CD4-positive, alpha-beta T cell treated with Interleukin-12 subunit alpha and Interleukin-12 subunit beta, for 1 hour (primary cell): ENCODE measurements at regions not wholly inside any gene's neighbourhood (a gene's known extent, or its start where the extent isn't known, plus 50 kb on each side); places are given as distances from the start of the nearest gene placed in this dataset.
A peak's percentile ranks its signal among the peaks of the same experiment; 100 is the strongest.
"Not testable (repeated sequence)": the region's sequence is repeated elsewhere in the genome, so short reads cannot be mapped to it uniquely, and the experiment has no call there.

Experiments used
- DNase-seq: peaks from one replicate; pipeline ENCODE4 v3.0.0-alpha.2; 2020

DNA sequence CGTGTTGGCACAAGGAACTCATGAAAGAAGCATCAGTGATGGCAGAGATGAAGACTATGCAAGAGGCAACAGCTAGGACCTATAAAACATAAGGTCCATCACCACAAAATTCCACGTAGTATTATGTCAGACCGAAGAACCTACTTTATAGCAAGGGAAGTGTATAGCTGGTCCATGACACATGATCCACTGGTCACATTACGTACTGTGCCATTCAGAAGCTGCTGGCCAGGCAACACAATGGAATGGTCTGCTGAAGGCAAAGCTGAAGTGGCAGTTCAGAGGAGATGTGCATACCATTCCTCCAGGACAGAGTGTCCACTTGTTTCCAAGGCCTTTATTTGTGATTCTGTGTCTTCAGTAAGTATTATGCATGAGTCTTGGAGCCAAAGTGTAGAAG, 215.5 kb upstream of the UGT8 start:
- no peak for DNase-seq

DNA sequence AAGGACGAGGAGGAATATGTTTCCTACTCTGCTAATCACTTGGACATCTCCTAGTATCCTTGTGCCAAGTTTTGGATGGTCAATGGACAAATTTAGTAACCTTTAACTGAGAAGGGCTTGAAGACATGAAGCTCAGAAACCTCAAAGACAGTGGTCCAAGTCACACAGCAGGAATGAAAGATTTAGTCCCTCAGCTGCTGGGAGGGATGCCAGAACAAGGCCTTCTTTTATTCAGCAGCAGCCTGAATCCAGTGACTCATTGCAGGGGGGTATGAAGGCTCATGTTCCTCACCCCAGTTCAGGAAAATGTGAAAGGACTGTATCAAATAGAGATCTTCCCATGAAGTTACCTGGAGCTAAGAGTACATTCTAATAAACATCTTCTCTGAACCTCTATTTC, 214.9 kb upstream of the UGT8 start:
- DNase-seq, result no peak

DNA sequence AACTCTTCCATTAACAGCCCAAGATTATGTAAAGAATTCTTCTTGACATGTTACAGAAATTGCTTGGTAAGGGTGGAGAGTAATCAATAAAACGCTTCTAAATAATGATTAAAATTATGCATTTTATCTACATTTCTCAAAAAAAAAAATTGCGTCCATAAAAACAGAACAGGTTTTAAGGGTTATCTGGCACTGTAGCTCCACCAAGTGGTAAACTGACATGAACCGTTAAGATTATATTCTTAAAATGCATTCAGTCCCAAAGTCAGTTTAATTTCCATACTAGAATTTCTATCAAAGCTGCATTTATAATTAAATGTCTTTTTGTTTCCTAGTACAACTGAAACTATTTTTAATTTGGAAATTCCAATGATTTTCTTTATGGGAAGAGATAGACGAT, 214.0 kb upstream of the UGT8 start:
- no peak for DNase-seq

DNA sequence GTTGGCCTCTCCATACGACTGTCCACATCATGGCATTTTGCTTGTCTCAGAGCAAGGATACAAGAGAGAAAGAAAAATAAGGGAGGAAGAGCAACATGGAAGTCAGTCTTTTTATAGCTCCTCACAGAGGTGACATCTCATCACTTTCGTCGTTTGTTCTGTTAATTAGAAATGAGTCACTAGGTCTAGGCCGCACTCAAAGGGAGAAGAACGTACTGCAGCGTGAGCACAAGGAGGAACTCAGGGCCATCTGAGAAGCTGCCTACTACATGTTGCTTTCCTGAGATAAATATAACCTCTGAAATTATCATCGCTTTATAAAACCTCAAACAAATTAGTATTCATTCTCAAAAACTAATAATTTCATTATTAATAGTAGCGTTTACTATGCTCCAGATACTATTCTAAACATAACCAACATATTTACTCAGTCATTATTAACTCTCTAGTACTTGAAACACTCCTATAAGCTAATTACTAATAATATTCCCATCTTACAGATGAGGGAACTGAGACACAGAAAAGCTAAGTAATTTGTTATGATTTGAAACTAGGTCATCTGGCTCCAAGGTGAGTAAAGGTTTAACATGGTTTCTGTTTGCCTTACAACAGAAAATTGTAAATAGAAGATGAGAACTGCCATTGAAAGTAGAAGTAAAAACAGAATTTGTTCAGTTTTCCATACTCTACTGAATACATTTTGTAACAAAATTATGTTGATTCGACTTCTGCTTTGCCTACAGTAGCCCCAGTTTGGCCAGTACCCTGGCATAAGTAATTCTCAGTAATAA, 213.2 kb upstream of the UGT8 start:
- no peak for DNase-seq

DNA sequence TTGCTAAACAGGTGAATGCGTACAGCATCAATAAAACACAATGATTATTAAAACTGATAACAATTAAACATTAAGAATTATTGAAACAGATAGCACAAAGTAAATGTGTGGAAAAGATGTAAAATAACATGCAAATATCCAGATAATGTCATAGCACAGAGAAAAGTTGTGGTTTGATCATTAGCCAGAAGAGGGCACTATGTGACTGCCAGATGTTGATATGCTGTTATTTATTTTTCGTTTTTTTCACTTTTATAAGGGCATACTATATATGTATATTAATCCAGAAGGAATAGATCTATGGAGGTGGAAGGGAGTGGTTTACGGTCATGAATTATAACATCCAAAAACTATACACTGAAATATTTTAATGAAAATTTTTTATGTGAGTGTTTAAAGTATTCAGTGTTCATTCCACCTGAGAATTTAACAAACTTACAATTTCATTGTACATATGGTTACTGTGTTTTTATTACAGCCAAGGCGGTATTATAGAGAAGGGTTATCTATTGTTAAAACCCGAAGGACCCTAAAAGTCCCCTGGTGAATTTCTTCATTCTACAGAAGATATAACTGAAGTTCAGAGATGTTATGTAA, 211.9 kb upstream of the UGT8 start:
- DNase-seq, result peak; percentile 25

DNA sequence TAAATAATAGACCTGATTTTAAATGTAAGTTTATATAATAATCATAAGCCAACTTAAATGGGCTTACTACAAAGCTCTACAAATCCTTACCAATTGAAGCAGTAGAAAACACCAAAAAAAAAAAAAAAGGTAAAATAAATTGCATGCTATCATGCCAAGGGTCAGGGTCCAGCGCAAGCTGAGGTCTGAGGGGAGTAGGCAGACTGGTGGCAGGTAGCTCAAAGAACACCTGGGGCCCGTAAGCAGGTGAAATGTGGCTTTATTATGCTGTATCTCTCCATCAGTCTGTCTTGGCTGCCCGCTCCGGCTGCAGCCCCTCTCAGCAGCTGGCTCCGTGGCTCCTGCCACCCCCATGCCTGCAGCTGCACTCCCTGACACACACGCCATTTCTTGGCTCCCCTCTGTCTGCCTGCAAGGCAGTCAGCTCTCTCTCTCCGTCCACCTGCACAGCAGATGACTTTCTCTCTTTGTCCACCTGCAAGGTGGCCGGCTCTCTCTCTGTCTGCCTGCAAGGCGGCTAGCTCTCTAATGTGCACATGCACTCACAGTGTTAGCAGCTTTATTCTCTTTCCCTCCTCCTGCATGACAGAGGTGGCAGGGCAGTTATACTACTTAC, 209.4 kb upstream of the UGT8 start:
- no peak for DNase-seq

DNA sequence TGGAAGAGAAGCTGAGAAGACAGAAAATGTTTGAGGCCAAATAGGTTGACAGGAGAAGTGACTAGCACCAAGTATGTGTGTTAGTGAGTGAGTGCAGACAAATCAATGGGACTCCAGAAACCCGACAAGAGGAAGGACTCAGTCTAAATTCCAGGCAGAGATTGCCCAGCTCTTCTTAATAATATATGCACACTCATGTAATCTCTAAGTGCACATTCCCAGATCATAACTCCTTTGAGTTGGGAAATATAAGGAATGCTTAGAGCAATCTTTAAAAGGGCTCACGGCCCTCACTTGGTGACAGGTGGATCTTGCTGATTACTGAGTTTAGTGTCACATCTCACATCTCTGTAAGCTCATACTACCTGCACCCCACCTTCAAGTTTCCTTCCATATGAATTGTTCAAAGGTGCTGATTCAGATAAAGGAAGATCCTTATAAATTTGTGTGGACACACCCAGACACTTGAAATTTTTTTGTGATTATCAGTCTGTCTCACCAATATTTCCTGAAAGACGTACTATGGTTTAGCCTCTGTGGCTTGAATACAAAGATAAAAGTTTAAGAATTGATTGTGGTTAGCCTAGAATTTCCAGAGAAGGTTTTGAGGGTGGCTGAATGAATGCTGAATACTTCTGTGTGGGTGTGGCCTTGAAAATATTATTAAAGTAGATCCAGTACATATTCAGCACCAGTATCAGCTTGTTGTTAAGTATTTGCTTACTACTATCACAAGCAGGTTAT, 205.1 kb upstream of the UGT8 start:
- no peak for DNase-seq

DNA sequence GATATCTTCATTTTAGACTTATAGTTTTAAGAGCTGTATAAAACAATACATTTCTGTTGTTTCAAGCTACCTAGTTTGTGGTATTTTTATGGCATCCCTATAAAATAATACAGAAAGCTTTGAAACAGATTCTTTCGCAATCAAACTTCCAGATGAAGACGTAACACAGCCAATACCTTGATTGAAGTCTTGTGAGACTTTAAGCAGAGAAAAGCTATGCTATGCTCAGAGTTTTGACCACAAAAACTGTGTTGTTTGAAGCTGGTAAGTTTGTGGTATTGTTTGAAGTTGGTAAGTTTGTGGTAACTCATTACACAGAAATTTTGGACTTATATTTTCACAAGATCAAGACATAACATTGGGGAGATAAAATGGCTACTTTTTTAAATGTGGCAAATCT, 201.8 kb upstream of the UGT8 start:
- DNase-seq, result peak; percentile 1

DNA sequence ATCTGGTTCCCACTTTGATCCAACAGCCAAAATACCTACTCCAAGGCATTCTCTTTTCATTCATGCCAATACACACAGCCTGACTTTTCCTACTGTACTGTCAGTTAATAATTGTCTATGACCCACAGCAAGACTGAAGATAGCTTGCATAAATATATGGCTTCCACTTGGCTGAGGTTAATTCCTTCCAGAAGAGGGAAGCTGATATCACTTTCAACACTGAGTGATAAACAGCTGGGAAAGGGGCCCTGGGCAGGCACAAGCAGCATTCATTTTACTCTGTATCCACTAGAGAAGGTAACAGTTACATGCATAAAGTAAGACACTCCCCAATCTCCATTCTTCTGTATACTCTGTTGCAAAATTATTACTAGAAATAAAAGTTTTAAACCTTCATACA, 200.2 kb upstream of the UGT8 start:
- no peak for DNase-seq

DNA sequence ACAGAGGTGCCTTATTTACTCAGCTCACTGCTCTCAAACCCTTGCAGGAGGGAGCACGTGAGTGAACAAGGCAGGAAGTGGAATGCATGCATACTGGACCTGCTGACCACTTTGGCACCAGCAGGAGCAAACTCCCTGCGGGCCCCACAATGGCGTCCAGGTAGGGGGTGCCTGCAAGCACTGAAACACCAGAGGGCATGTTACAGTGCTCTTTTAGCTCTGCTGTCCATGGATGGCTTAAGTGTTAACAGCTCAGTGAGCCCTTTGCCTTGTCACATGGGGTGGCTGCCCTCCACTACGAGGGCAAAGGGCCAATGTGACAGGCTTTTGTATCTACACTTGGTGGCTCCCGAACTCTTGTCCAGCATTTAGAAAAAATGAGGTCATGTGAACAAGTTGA, 199.5 kb upstream of the UGT8 start:
- no peak for DNase-seq

DNA sequence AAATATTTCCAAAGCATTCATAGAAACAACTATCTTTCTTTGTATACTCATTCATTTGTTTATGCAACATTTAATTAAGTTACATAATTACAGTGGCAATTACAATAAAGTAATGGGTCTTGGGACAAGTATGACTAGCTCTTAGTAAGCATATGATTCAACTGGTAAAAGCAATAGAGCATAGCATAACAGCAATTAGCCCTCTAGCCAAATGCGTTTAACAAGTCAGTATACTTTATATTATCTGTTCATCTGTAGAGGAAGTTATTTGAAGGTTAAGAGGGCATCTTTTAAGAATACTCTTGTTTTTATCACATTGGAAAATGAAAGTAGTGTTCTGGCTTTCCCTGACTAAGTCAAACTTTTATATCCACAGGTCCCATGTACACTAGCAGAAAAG, 198.1 kb upstream of the UGT8 start:
- DNase-seq, result no peak

DNA sequence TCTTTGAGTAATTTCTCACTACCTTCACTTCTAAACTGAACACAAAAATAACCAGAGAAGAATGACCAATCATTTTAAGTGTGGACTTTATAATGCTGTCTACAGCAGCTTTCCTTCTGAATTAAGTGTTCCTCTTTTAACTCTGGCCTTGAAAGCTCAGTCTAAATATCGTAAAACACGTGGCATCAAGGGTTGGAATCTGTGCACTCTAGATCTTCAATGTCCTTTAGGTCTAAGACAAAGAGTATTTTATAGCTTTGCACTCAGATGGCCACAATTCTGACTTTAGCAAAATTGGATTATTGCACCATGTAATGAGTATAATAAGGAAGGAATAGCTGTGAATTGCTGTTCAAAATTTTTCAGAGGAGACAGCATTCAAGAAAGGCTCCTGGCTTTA, 197.1 kb upstream of the UGT8 start:
- no peak for DNase-seq

DNA sequence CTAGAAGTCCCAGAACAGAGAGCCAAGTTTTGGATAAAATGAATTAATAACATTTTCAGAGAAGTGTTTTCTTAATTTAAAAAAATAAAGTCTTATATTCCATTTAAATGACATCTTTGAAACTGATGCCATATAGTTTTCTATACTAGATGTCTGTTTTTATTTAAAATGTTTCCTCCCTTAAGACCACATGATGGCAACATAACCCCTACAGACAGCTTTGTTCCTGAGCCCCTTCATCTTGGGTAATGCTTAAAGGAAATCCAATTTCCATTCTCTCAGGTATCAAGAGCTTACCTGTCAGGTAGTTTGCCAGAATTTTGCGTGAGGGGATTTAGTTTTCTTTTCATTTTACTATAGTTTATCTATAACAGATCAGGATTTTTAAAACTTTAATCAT, 181.4 kb upstream of the UGT8 start:
- no peak for DNase-seq

DNA sequence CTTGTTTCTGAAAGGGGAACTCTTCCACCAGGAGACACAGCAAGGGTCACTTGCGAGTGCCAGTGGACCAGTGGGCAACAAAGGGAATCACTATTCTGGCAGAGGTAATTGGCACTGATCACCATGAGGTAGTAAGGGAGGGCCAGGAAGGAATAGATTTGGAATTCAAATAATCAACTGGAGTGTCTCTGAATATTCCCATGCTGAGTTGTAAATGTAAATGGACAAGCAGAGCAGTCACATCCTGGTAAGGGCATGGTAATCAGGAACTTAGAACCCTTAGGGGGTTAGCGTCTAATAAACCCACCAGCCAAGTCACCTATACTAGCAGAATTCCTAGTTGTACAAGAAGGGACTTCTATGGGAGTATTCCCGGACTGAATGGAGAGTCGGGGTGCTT, 178.5 kb upstream of the UGT8 start:
- no peak for DNase-seq

DNA sequence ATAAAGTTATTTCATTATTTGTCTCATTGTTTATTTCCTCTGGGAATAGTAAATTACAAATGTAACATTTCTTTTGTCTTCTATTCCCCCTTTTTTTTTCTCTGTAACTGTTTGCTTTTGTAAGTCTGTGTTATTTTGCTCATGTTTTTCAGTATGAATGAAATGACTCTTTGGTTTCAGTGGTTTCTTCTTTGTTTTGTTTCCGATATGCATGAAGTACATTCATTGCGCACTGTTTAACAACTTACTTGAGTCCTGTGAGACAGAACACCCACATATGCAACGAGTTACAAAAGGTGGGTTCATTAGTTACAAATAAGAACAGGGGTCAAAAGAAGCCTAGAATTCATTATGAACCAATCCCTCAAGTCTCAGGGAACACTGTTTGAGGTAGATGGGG, 175.0 kb upstream of the UGT8 start:
- no peak for DNase-seq

DNA sequence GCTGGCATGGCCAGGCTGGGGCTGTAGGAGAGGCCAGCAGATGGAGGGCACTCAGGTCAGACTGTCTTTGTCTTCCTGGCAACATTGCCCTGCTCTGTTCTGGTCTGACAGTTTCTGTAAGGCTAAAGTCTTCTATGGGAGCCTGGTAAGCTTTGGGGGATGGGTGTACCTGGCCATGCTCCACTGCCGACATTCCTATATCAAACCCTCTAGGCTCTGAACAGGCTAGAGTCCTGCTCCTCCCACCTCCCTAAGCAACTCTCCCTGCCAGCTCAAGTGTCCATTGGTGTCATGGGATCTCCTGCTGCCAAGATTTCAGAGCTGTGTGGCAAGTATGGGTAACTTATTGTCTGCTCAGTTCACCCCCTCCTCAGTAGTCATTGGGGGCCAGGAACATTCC, 163.5 kb upstream of the UGT8 start:
- DNase-seq, result no peak

DNA sequence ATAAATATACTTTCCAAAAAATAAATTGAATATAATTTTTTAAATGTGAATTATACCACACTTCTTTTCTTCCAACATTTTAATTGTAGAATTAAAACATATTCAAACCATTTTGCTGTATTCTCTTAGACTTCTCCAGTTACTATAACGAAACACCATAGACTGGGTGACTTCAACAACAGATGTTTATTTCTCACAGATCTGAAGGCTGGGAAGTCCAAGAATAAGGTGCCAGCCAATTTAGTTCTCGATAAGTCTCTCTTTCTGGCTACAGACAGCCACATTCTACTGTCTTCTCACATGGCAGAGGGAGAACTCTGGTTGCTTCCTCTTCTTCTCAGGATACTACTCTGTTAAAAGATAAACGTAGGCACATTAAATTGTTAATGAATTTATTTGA, 155.8 kb upstream of the UGT8 start:
- DNase-seq, result no peak

DNA sequence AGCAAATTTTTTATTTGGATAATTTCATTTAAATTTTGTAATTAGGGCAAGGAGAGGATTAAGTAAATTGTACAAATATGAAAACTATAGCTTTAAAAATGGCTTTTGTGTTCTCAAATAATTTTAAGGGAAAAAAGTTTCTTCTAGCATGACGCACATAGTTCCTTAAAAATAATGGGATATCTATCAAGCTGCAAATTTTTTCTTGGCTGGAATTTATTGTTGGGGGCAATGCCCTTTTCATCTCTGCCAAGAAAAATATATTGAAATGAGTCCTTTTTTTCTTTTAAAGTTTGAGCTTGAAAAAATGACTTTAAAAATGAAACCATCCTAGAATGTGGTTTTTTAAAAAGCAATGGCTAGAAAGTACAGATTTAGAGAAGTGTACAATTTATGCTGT, 154.4 kb upstream of the UGT8 start:
- DNase-seq, result no peak

DNA sequence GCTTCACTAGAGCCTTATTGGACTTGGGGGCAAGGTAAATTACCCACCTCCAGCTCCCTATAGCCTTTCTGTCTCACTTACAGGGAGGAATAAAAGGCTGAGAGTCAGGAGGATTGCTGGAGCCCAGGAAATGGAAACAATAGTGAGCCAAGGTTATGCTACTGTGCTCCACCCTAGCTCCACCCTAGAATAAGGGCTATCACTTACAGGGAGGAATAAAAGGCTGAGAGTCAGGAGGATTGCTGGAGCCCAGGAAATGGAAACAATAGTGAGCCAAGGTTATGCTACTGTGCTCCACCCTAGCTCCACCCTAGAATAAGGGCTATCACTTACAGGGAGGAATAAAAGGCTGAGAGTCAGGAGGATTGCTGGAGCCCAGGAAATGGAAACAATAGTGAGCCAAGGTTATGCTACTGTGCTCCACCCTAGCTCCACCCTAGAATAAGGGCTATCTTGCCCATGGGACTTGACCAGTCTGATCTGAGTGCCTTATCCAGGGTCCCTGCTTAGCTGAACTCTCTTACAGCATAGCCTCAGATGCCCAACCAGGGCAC, 150.6 kb upstream of the UGT8 start:
- DNase-seq, result not testable (repeated sequence)

DNA sequence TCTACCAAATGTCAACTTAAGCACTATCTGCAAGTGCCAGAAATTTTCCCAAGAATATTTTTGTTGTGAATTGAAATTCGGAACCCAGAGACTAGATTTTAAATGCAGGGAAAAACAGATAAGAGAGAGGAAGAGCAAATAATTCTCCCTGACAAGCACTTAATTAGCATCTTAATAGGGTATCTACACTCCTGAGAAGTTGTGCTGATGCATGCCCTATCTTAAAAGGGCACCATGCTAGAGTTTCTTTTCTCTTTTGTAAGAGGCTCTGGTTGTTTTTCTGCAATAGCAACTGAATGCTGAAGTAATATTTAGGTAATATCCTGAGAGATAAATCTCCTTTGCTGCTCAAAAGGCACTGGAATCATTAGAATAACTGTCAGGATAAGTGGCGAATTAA, 139.9 kb upstream of the UGT8 start:
- no peak for DNase-seq

DNA sequence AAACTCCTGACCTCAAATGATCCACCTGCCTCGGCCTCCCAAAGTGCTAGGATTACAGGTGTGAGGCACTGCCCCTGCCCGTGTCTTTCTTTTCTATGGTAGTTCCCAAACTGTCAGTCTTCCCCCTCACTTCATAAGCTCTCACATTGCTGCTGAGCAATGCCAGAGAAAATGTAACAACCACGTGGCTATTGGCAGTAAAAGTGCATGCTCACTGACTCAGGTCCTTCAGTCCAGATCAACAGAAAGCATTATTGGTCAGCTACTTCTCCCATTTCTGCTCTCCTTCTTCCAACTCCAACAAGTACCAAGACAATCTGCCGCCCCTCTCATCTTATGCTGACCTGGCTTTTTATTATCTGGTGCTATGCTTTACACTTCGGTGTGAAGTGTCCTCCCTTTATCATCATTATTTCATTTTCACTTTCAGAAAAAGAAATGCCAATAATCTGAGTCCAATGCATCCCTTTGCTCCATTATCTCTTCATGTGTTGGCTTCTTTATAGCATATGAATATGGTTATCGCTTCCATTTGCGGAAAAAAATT, 133.8 kb upstream of the UGT8 start:
- no peak for DNase-seq

DNA sequence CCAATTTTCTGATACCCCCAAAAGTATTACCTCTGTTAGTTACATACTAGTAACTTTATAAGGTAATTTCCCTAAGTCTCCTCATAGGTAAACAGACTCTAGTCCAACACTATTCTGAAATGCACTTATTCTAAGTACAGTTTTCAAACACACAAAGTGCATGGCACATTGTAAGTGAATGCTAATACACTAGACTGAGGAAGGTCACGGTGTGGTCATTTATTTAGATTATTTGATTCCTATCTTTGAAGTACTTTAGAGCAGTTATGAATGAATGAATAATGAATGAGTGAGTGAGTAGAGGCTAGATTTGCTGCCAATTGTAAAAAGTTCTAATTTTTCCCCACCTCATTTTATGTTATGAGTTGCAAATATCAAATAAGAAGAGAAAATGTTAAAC, 132.8 kb upstream of the UGT8 start:
- DNase-seq, result no peak

DNA sequence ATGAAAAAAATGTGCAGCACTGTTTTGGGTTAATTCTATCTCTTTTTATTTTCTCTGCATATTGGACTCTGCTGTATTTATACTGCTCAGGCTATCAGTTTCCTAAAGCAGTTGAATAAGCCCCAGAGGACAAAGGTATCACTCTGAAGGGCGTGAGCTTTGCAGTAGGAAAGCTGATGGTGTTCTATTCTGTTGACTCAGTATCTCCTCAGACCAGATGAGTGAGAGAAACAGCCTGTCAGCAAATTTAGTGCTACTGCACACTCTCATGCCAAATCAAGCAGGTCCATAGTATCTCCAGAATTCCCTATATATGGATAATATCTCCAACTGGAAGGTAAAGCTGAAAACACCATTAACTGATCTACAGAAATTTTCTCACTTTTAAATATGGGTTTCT, 132.3 kb upstream of the UGT8 start:
- DNase-seq, result no peak
